OCI-LY3 (cell line): ENCODE measurements at regions not wholly inside any gene's neighbourhood (a gene's known extent, or its start where the extent isn't known, plus 50 kb on each side); places are given as distances from the start of the nearest gene placed in this dataset.

Experiments used
- EZH2phosphoT487 ChIP-seq: fragments of 200-600 bp; shearing (Covaris generic); IDR thresholded peaks from 2 replicates; pipeline ENCODE4 v1.6.1; 2018; ENCODE audit warnings: antibody characterized with exemption, mixed run types, low read depth
- TF ChIP-seq, protein P1 (sequence below): fragments of 200-600, 300-600 bp; sonication (generic); IDR thresholded peaks from 2 replicates; pipeline ENCODE4 v1.5.1; 2014; ENCODE audit warnings: antibody characterized with exemption, low read length, low read depth

DNA sequence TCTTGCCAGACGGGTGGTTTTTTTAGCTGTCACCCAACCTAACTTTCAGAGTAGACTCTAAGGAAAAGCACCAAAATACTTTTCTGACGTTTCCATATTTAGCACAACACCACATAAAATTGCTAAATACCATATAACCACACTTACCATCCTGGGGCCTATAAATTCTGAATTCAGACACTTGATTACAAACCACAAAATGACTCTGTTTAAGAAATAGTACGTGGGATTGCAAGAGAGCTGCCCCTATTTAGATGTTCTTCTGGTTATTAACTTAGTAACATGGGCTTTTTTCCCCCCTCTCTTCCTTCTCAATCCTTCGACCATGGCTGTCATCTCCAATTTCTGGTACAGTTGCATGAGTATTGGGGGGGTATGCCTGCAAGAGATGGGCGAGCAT lies 287.7 kb downstream of the BMP4 start:
- TF ChIP-seq, protein P1, sequence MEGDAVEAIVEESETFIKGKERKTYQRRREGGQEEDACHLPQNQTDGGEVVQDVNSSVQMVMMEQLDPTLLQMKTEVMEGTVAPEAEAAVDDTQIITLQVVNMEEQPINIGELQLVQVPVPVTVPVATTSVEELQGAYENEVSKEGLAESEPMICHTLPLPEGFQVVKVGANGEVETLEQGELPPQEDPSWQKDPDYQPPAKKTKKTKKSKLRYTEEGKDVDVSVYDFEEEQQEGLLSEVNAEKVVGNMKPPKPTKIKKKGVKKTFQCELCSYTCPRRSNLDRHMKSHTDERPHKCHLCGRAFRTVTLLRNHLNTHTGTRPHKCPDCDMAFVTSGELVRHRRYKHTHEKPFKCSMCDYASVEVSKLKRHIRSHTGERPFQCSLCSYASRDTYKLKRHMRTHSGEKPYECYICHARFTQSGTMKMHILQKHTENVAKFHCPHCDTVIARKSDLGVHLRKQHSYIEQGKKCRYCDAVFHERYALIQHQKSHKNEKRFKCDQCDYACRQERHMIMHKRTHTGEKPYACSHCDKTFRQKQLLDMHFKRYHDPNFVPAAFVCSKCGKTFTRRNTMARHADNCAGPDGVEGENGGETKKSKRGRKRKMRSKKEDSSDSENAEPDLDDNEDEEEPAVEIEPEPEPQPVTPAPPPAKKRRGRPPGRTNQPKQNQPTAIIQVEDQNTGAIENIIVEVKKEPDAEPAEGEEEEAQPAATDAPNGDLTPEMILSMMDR = no peak
- TF ChIP-seq EZH2phosphoT487 = no peak
